ENCODE measurements at regions not wholly inside any gene's neighbourhood (a gene's known extent, or its start where the extent isn't known, plus 50 kb on each side); places are given as distances from the start of the nearest gene placed in this dataset.

- Mint-ChIP-seq H3K9me3 (no peaks in the 10 kb centered on the region), H3K27ac (no peak overlapping the region), H3K27me3 (ENCODE audit: insufficient read depth, low read depth) (peaks cover 3% of the 10 kb centered on the region), H3K4me1 (no peaks in the 10 kb centered on the region), H3K36me3 (no peaks in the 10 kb centered on the region), H3K4me3 (no peak overlapping the region)
- Histone ChIP-seq H3K9me3 (ENCODE audit: low read depth) (no peaks in the 10 kb centered on the region), H4K20me1 (ENCODE audit: low read depth) (no peaks in the 10 kb centered on the region), H3K27ac (no peak overlapping the region), H3K4me1 (no peaks in the 10 kb centered on the region), H3K9ac (no peak overlapping the region), H3K27me3 (no peaks in the 10 kb centered on the region), H3K79me2 (ENCODE audit: low read depth) (no peaks in the 10 kb centered on the region), H3K36me3 (no peaks in the 10 kb centered on the region), H3K4me2 (no peak overlapping the region), H3K4me3 (no peak overlapping the region), H2AFZ (replicated peaks) (peak overlapping the region; percentile 64), H3F3A (ENCODE audit: low read depth) (no peaks in the 10 kb centered on the region)
- DNase-seq (ENCODE audit: low spot score), result no peak
- no peak for TF ChIP-seq CTCF (IDR thresholded peaks at IDR 0.05)
- no peak for TF ChIP-seq EZH2phosphoT487 (IDR thresholded peaks at IDR 0.05)
- TF ChIP-seq EZH2 (IDR thresholded peaks at IDR 0.05), result no peak
Observed at GRCh38 chr5:67978171-67978570, 237.4 kb upstream of the PIK3R1 start.

GRCh38 chr5:67976891-67977601 lies 238.5 kb upstream of the PIK3R1 start:
- no peak overlapping the region for H3K4me2 ChIP-seq
- H3K9me3 ChIP-seq (ENCODE audit: low read depth), result no peaks in the 10 kb centered on the region
- H3K36me3 ChIP-seq, result no peaks in the 10 kb centered on the region
- no peaks in the 10 kb centered on the region for H3K79me2 ChIP-seq (ENCODE audit: low read depth)
- TF ChIP-seq EZH2phosphoT487 (IDR thresholded peaks at IDR 0.05), result no peak
- TF ChIP-seq EZH2 (IDR thresholded peaks at IDR 0.05), result no peak
- TF ChIP-seq CTCF (IDR thresholded peaks at IDR 0.05), result no peak
- no peak overlapping the region for H3K4me3 Mint-ChIP-seq
- no peaks in the 10 kb centered on the region for H3K36me3 Mint-ChIP-seq
- H2AFZ ChIP-seq (replicated peaks), result no peak overlapping the region
- no peak overlapping the region for H3K27ac ChIP-seq
- H3K9ac ChIP-seq, result no peak overlapping the region
- no peaks in the 10 kb centered on the region for H3K9me3 Mint-ChIP-seq
- H3K27me3 ChIP-seq, result no peaks in the 10 kb centered on the region
- no peaks in the 10 kb centered on the region for H4K20me1 ChIP-seq (ENCODE audit: low read depth)
- peaks cover 3% of the 10 kb centered on the region for H3K27me3 Mint-ChIP-seq (ENCODE audit: insufficient read depth, low read depth)
- H3K4me1 ChIP-seq, result no peaks in the 10 kb centered on the region
- no peaks in the 10 kb centered on the region for H3F3A ChIP-seq (ENCODE audit: low read depth)
- H3K4me1 Mint-ChIP-seq, result no peaks in the 10 kb centered on the region
- H3K27ac Mint-ChIP-seq, result no peak overlapping the region
- no peak overlapping the region for H3K4me3 ChIP-seq
- no peak for DNase-seq (ENCODE audit: low spot score)

GRCh38 chr5:67976181-67976580 lies 239.4 kb upstream of the PIK3R1 start:
- Mint-ChIP-seq H3K27ac (no peak overlapping the region), H3K9me3 (no peaks in the 10 kb centered on the region), H3K27me3 (ENCODE audit: insufficient read depth, low read depth) (peaks cover 1% of the 10 kb centered on the region), H3K36me3 (no peaks in the 10 kb centered on the region), H3K4me1 (no peaks in the 10 kb centered on the region), H3K4me3 (no peak overlapping the region)
- H3K9me3 ChIP-seq (ENCODE audit: low read depth), result no peaks in the 10 kb centered on the region
- H2AFZ ChIP-seq (replicated peaks), result peak overlapping the region; percentile 37
- TF ChIP-seq EZH2 (IDR thresholded peaks at IDR 0.05) (no peak), CTCF (IDR thresholded peaks at IDR 0.05) (no peak), EZH2phosphoT487 (IDR thresholded peaks at IDR 0.05) (no peak)
- H3K4me1 ChIP-seq, result no peaks in the 10 kb centered on the region
- DNase-seq (ENCODE audit: low spot score), result no peak
- H3F3A ChIP-seq (ENCODE audit: low read depth), result no peaks in the 10 kb centered on the region
- H3K27ac ChIP-seq, result no peak overlapping the region
- no peaks in the 10 kb centered on the region for H3K79me2 ChIP-seq (ENCODE audit: low read depth)
- H3K4me3 ChIP-seq, result no peak overlapping the region
- no peak overlapping the region for H3K9ac ChIP-seq
- no peaks in the 10 kb centered on the region for H3K27me3 ChIP-seq
- H3K4me2 ChIP-seq, result no peak overlapping the region
- no peaks in the 10 kb centered on the region for H3K36me3 ChIP-seq
- no peaks in the 10 kb centered on the region for H4K20me1 ChIP-seq (ENCODE audit: low read depth)

Measured in neural progenitor cell (in vitro differentiated cells).